Mucosa of descending colon (tissue), 3 donors: ENCODE measurements at regions not wholly inside any gene's neighbourhood (a gene's known extent, or its start where the extent isn't known, plus 50 kb on each side); places are given as distances from the start of the nearest gene placed in this dataset.

ENCODE experiments used
- ATAC-seq: fragments of 200-7000 bp; cut with Tn5 transposase; one replicate; pipeline ENCODE4 v1.9.1; 2020; ENCODE audit warnings: mild to moderate bottlenecking, moderate library complexity
- DNase-seq, 3 donors: peaks; one replicate each; pipeline ENCODE4 v3.0.0-alpha.2; 2020
- H3K36me3 ChIP-seq: fragments of 200-600 bp; one replicate; pipeline ENCODE4 v1.8.0; 2021; ENCODE audit warnings: low read depth, mild to moderate bottlenecking
- H3K4me1 ChIP-seq: fragments of 200-600 bp; one replicate; pipeline ENCODE4 v1.8.0; 2021; ENCODE audit warnings: low read depth, mild to moderate bottlenecking
- H3K4me3 ChIP-seq: fragments of 200-600 bp; one replicate; pipeline ENCODE4 v1.8.0; 2021; ENCODE audit warnings: mild to moderate bottlenecking
- H3K9me3 ChIP-seq: fragments of 200-600 bp; one replicate; pipeline ENCODE4 v1.8.0; 2021; ENCODE audit warnings: mild to moderate bottlenecking
- intact Hi-C, 2 donors: fragments of 100-400 bp; cut with DNase I in 1 of 2; cut with micrococcal nuclease in 1 of 2; formaldehyde crosslinking; loops; one replicate each; pipeline versions ENCODE4 v1.11.0 to v1.11.1; 2022; cut with DNase I, micrococcal nuclease
- TF ChIP-seq, protein P1 (sequence below): fragments of 200-600 bp; IDR thresholded peaks from one replicate; pipeline ENCODE4 v1.8.0; 2022; ENCODE audit warnings: antibody characterized with exemption, mild to moderate bottlenecking
- donor health status: DM: no; HTN: no; CAD: no; lungs with moderate emphysema.
- donor health status: DM: no; HTN: no; CAD: no.
- donor health status: DM: no; HTN: yes; CAD: no.

DNA sequence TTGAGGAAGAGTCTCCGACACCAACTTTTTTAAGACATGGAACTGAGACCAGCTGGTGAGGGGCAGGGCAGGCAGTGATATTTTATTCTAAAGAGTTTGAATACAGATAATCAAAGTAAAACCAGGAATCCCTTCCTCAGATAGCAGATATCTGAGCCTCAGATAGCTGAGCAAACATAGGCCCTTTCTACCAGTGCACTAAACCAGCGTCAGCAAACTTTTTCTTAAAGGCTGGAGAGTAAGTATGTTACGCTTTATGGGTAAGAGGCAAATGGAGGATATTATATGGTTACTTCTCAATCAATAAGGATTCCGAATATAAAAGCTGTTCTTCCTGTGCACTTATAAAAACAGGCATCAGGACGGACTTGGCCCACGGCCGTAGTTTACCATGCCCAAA lies 73.9 kb downstream of the WNT5A start:
- TF ChIP-seq, protein P1, sequence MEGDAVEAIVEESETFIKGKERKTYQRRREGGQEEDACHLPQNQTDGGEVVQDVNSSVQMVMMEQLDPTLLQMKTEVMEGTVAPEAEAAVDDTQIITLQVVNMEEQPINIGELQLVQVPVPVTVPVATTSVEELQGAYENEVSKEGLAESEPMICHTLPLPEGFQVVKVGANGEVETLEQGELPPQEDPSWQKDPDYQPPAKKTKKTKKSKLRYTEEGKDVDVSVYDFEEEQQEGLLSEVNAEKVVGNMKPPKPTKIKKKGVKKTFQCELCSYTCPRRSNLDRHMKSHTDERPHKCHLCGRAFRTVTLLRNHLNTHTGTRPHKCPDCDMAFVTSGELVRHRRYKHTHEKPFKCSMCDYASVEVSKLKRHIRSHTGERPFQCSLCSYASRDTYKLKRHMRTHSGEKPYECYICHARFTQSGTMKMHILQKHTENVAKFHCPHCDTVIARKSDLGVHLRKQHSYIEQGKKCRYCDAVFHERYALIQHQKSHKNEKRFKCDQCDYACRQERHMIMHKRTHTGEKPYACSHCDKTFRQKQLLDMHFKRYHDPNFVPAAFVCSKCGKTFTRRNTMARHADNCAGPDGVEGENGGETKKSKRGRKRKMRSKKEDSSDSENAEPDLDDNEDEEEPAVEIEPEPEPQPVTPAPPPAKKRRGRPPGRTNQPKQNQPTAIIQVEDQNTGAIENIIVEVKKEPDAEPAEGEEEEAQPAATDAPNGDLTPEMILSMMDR: no peak
- intact Hi-C loops: no loop called here
- DNase-seq (no peak), ATAC-seq (peak; percentile 57)
- H3K9me3 ChIP-seq: no peaks in the 10 kb centered on the region
- H3K36me3 ChIP-seq: no peaks in the 10 kb centered on the region
- peaks cover 12% of the 10 kb centered on the region for H3K4me1 ChIP-seq
- H3K4me3 ChIP-seq: no peak overlapping the region

DNA sequence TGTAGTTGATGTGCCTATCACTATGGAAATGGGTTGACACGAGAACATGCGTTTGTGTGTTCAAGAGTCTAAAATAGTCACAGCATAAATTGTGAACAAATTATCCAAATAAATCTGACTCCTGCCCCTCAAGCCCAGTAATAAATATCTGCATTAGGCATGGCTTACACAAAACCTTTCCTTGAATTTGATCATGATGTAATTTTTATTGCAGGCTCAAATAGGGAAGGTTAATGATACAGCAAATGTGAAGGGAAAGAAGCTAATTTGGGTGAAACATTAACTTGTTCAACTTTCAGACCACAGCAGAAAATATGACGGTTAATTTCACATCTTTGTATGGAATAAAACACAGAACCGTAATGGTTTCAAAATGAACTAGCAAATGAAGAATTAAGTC lies 74.6 kb downstream of the WNT5A start:
- intact Hi-C loops: no loop called here
- Histone ChIP-seq H3K4me1 (peaks cover 12% of the 10 kb centered on the region), H3K9me3 (no peaks in the 10 kb centered on the region), H3K36me3 (no peaks in the 10 kb centered on the region), H3K4me3 (no peak overlapping the region)
- ATAC-seq (peak; percentile 58), DNase-seq (no peak)
- TF ChIP-seq, protein P1: no peak

DNA sequence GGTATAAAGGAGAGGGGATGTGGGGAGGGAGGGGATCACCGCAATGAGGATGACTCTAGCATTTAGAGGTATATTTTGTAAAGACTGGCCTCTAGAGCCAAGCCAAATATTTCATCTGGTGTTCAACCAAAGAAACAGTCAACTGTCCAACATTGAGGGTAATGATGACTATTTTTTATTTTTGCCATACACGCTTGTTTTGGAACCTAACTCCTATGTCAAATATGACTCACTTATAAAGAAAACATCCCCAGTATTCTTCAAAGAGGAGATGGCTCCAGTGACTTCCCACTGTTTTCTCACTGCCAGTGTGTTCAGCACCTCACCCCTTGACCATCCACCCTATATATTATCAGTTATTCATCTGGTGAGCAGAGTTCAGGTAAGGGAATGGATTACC lies 77.3 kb downstream of the WNT5A start:
- no peak for ATAC-seq

GRCh38 chr3:55408193-55408826 lies 78.8 kb downstream of the WNT5A start:
- DNase-seq (peak in 2 of 3 donors; percentile 41 to 46), ATAC-seq (peak; percentile 85)
- Histone ChIP-seq H3K9me3 (no peaks in the 10 kb centered on the region), H3K4me3 (no peak overlapping the region), H3K36me3 (no peaks in the 10 kb centered on the region), H3K4me1 (peaks cover 12% of the 10 kb centered on the region)
- TF ChIP-seq, protein P1: no peak
- intact Hi-C loops: no loop called here

More for the DNA sequence above, 77.3 kb downstream of the WNT5A start:
- TF ChIP-seq, protein P1: no peak
- Histone ChIP-seq H3K4me3 (no peak overlapping the region), H3K4me1 (peaks cover 12% of the 10 kb centered on the region), H3K9me3 (no peaks in the 10 kb centered on the region), H3K36me3 (no peaks in the 10 kb centered on the region)
- no peak for DNase-seq
- intact Hi-C loops: no loop called here

- TF ChIP-seq, protein P1: no peak
- Histone ChIP-seq H3K9me3 (no peaks in the 10 kb centered on the region), H3K4me1 (peaks cover 5% of the 10 kb centered on the region), H3K36me3 (no peaks in the 10 kb centered on the region), H3K4me3 (no peak overlapping the region)
- ATAC-seq (no peak), DNase-seq (no peak)
- intact Hi-C loops: no loop called here
Measured at GRCh38 chr3:55407426-55407820, 79.7 kb downstream of the WNT5A start.
